IPS DF 4.7 (cell line): ENCODE measurements at regions not wholly inside any gene's neighbourhood (a gene's known extent, or its start where the extent isn't known, plus 50 kb on each side); places are given as distances from the start of the nearest gene placed in this dataset.

Experiments
- DNase-seq: peaks from one replicate; pipeline ENCODE4 v3.0.0-alpha.2; 2013; ENCODE audit warnings: low spot score; ENCODE audit errors: extremely low read depth

DNA sequence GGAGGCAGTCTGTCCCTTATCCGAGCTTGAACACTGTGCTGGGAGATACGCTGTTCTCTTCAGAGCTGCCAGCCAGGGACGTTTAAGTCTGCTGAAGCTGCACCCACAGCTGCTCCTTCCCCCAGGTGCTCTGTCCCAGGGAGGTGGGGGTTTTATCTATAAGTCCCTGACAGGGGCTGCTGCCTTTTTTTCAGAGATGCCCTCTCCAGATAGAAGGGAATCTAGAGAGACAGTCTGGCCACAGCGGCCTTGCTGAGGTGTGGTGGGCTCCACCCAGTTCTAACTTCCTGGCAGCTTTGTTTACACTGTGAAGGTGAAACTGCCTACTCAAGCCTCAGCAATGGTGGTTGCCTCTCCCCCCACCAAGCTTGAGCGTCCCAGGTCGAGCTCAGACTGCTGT lies 319.9 kb upstream of the GRM7 start:
- no peak for DNase-seq

GRCh38 chr3:6542795-6543194 lies 318.1 kb upstream of the GRM7 start:
- DNase-seq = no peak

- no peak for DNase-seq
These were observed 311.6 kb upstream of the GRM7 start for GRCh38 chr3:6549296-6549695.

DNA sequence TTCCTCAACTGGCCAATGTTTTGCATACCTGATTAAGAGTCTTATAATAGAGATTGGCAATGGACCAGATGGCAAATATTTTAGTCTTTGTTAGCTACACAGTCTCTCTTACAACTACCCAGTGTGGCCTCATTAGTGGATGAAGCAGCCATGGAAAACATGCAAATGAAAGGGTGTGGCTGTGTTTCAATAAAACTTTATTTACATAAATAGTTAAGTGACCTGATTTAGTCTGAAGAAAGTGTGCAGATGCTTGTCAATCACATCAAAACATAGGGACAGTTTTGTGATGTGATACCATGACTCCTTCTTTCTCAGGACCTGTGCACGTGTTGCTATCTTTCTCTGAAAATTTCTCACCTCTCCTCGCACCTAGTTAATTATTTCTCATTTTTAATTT lies 309.8 kb upstream of the GRM7 start:
- DNase-seq = no peak

GRCh38 chr3:6560259-6560658 lies 300.7 kb upstream of the GRM7 start:
- no peak for DNase-seq

DNA sequence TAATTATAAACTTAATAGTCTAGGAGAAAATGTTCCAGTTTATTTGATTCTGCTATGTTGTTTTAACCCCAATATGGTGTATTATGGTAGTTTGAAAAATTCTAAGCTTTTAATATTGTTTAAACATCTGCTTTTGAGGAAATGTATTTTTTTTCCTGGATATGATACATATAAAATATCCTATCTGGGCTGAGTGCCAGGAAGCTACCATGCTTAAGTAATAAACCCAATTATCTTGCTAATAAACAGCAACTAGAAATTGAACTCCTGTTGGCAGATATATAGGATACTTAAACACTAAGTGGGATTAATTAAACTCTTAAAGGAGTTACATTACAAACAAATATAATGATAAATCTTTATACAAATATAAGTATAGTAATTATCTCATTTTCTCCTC lies 293.7 kb upstream of the GRM7 start:
- no peak for DNase-seq

DNA sequence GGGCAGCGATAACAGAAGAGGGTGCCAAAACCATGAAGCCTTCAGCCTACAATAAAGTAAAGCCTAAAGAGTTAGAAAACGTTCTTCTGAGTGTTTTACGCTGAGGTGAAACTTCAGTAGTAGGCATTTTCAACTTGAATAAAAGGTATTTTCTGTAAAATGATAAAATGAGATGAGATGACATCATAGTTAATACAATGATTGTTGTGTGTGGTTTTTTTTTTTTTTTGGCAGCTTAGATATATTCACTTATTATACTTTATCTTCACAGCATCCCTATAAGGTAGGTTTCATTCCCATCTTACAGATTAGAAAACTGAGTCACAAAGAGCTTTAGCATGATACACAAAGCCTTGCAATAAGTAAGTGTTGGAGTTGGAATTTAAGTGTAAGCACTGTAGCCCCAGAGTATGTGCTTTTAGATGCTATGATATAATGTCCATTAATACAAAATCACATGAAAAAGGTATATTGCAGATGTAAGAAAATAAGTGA lies 291.9 kb upstream of the GRM7 start:
- no peak for DNase-seq

DNA sequence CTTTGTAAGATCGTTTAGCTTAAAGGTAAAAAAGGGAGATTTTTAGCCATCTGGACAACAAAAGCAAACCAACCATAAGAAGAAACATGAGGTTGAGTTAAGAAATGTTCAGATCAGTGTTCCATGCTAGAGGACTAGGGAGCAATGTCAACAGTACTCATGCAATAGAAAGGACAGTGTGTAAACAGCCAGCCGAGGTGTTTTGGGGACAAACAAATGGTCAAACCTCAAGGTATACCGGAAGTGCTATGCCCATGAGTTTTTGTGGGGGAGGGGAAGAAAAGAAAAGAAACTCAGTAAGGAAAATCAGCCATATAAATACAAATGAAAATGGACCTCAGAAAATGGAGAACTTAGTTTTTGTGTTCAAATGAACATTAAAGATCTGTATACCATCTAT lies 289.5 kb upstream of the GRM7 start:
- no peak for DNase-seq

- DNase-seq = no peak
These were observed 283.3 kb upstream of the GRM7 start for GRCh38 chr3:6577584-6577983.

DNA sequence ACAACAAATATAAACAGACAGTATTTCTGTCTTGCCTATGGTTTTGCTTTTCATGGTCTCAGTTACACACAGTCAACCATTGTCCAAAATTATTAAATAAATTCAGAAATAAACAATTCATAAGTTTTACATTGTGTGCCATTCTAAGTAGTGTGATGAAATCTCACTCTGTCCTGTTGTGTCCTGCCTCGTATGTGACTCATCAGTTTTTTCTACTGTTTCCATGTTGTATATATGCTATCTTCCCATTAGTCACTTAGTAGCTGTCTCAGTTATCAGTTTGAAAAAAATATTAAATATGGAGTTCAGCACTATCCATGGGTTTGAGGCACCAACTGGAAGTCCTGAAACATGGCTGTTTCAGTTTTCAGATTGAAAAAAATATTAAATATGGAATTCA lies 282.4 kb upstream of the GRM7 start:
- no peak for DNase-seq

GRCh38 chr3:6580808-6581207 lies 280.1 kb upstream of the GRM7 start:
- no peak for DNase-seq

DNA sequence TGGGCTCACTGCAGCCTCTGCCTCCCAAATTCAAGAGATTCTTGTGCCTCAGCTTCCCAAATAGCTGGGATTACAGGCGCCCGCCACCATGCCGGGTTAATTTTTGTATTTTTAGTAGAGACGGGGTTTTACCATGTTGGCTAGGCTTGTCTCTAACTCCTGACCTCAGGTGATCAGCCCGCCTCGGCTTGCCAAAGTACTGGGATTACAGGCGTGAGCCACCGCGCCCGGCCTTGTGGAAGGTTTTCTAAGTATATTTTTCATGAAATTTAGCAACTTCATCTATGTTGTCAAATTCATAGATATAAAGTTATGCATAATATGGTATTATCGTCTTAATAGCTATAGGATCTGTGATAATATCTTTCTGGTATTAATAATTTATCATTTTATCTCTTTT lies 275.6 kb upstream of the GRM7 start:
- DNase-seq = no peak

DNA sequence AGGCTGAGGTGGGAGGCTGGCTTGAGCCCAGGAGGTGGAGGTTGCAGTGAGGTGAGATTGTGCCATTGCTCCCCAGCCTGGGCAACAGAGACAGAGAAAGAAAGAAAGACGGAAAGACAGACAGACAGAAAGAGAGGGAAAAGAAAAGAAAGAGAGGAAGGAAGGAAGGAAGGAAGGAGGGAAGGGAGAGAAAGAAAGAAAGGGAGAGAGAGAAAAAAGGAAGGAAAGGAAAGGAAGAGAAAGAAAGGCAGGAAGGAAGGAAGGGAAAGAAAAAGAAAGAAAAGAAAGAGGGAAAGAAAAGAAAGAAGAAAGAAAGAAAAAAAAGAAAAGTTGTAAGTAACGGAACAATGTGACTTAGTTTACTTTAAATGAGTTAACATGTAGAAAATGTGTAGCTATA lies 260.7 kb upstream of the GRM7 start:
- DNase-seq = no peak

- no peak for DNase-seq
These were observed 259.5 kb upstream of the GRM7 start for GRCh38 chr3:6601374-6601773.

DNA sequence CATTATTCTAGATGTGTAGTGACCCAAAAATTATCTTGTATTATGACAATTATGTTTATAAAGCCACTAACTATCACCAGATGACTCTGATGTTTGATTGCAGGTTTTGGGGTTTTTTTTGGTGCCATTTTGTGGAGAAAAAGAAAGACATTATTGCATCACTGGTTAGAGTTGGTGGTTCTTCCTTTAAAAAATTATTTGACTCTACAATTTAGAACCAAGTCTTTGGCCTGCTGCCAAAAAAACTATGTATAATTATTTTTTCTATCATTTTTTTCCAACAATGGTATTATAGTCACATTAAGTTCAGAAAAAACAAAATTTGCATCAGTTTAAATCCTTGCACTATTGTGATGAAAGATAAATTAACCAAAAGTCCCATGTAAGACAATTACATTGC lies 258.6 kb upstream of the GRM7 start:
- DNase-seq = no peak

GRCh38 chr3:6605227-6605626 lies 255.7 kb upstream of the GRM7 start:
- DNase-seq = no peak

DNA sequence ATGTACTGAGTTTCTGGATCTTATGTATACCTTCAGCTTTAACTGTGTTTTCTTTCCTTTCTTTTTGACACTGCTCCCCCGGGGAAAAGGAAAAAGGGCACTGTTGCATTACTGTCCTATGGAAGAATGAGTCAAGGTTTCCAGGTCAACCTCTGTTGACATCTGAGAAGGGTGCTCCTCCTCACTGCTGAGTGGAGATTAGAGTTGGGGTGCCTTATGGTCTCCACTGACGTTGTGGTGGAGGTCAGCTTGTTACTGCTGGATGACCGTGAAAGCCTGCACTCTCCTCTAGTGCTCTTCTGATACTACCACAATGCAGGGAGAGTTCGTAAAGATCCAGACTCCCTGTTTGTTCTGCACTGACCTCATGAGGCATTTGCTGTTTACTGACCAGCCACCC lies 252.1 kb upstream of the GRM7 start:
- no peak for DNase-seq

DNA sequence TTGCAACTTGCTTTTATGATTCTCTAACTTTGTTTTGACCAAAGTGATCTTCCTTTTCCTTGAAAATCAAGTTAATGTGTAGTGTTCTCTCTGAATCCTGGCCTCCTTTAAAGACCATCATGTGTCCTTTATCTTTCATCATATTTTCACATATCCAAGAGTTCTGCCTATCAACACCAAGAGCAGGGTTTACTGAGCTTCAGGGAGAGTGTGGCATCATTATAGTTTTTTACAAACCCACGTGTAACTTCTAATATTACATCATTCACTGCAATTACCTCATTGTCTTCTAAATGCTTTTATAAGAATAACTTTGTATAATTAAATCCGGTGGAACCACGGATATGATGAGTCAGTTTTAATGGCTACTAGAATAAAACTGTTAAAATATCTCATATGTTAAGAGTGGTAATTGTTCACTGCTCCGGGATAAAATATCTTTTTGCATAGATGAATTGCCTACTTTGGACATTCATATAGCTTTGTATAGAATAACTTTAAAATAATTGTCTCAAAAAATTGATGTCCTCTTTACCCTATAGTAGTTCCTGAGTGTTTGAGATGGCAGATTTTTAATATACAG lies 248.8 kb upstream of the GRM7 start:
- no peak for DNase-seq

DNA sequence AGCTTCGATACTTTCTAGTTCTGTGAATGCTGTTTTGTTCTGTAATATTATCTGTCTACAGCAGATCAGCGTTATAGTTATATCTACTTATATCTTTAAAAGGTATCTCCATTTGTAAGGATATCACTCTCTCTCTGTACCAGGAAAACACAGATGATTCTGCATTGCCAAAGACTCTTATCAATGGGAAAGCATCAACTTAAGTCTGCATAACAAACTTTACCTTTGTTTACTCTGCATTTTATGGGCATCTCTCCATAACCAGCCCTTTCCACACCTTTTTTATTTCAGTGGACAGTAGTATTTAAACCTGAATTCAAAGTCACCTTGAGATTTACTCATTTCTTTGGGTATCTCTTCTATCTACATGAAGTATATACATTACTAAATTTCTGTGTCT lies 238.7 kb upstream of the GRM7 start:
- DNase-seq = no peak

DNA sequence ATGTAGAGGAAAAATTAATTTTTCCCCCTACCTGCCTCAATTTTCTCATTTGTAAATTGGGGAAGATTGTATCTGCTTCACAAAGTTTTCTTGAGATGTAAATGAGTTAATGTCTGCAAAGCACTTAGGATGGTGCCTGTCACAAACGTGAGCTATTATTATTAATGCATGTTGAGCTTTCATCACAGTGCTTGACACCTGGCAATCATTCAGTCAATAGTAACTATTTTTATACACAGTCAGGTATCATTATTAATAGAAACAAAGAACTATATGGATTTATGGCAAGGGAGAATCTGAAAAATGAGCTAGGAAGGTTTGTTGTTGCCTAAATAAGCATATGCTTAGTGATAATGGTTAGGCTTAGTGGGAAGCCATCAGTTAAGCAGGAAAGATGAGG lies 238.2 kb upstream of the GRM7 start:
- no peak for DNase-seq

- no peak for DNase-seq
These were observed 229.5 kb upstream of the GRM7 start for GRCh38 chr3:6631376-6631775.

DNA sequence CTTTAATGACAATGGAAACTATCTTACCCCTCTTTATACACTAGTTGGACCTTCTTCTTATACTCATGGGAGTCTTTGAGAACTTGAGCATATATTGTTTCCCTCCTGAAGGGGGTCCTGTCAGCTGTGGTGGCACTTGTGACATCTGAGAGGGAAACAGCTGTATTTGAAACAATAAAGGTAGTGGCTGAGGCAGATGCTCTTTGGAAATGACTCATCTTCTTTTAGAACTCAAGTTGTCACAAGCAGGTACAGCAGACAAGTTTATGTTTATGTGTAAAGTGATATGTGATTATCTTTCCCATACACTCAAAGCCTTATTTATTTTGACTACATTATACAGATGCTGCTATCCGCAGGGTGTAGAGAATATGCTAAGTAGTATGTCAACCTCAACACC lies 220.0 kb upstream of the GRM7 start:
- DNase-seq = no peak

DNA sequence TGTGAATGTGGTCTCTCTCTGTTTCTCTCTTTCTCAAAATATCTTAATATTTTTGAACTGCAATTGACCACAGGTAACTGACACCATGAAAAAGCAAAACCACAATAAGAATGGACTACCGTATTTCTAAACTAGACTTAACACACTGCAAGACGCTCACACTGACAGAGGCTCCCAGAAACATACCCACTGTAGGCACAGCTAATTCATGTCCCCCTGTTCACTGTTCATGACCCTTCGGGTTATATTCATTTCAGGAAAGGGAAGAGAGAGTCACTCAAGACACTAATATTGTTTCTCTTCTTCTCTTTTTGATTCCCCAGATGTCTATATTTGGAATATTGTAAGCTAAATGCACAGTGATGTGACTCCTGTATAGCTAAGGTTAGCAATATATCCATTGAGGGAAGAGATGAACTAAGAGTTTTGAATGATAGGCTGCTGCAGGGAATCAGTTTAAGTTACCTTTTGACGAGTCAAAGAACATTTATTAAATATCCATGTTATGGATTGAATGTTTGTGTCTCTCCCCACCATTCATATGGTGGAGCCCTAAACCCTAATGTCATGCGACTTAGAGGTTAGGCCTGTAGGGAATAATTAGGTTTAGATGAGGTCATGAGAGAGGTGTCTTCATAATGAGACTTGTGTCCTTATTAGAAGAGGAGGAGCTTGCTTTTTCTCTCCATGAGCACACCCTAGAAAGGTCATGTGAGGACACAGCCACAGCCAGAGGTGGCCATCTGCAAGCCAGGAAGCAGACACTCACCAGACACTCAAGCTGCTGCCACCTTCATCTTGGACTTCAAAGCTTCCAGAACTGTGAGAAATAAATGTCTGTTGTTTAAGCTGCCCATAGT lies 216.6 kb upstream of the GRM7 start:
- DNase-seq = no peak
